H54 (cell line): ENCODE measurements at regions not wholly inside any gene's neighbourhood (a gene's known extent, or its start where the extent isn't known, plus 50 kb on each side); places are given as distances from the start of the nearest gene placed in this dataset.

Source experiments
- DNase-seq: peaks from one replicate; pipeline ENCODE4 v3.0.0; 2011; ENCODE audit warnings: low spot score, mixed read lengths; ENCODE audit not compliant: insufficient read length
- FAIRE-seq: peaks from 3 replicates; lab custom pipeline; 2011; peaks lifted over from hg19 to GRCh38; lab: Jason Lieb, UNC
- POLR2A ChIP-seq: IDR thresholded peaks from 2 replicates; pipeline ENCODE4 v1.6.1; 2011; ENCODE audit warnings: low read depth, mild to moderate bottlenecking, low read length

GRCh38 chr7:131170440-131171271, 157.0 kb upstream of the MKLN1 start:
- no peak for TF ChIP-seq POLR2A
- DNase-seq (no peak), FAIRE-seq (peak; percentile 33)

- peak; percentile 65 for FAIRE-seq
- TF ChIP-seq POLR2A: no peak
- DNase-seq: no peak
These were observed 154.4 kb upstream of the MKLN1 start for GRCh38 chr7:131173145-131173890.

- DNase-seq (no peak), FAIRE-seq (no peak)
- no peak for TF ChIP-seq POLR2A
These were observed 153.3 kb upstream of the MKLN1 start for GRCh38 chr7:131174391-131174790.

DNA sequence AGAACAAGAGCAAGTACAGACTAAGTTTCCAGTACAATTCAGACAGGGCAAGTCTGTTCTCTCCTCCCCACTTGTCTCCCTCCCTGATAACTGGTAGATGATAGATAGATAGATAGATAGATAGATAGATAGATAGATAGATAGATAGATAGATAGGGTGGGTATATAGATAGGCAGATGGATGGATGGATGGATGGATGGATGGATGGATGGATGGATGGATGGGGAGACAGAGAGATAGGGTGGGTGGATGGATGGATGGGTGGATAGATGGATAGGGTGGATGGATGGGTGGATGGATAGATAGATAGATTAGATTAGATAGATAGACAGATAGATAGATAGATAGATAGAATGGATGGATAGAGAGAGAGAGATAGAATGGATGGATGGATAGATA, 152.8 kb upstream of the MKLN1 start:
- no peak for TF ChIP-seq POLR2A
- FAIRE-seq: no peak
- no peak for DNase-seq

DNA sequence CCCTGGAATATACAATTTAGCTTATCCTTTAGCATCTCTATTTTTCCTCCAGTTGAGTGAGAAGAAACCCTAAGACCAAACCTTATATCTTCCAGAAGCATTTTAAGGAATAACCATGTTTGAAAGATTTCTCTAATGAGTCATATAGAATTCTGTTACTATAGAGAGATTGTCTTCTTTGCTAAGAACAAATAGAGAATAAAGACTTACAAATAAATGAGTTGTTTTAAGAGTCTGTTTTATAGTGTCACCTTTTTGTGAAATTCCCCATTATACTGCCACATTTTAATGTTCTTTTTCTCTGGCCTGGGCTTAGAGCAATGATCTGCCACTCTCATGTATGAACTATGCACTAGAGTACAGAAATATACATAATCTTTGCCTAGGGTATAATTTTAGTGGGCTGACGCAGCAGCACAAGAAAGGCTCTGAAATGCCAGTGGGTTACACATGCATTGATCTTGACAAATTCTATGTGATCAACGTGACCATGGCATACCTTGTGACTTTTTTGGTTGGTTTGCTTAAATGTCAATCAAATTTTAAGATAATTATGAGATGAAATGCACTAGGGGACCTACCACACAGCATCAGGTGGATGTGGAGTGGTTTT, 145.1 kb upstream of the MKLN1 start:
- TF ChIP-seq POLR2A: no peak
- no peak for DNase-seq
- no peak for FAIRE-seq

DNA sequence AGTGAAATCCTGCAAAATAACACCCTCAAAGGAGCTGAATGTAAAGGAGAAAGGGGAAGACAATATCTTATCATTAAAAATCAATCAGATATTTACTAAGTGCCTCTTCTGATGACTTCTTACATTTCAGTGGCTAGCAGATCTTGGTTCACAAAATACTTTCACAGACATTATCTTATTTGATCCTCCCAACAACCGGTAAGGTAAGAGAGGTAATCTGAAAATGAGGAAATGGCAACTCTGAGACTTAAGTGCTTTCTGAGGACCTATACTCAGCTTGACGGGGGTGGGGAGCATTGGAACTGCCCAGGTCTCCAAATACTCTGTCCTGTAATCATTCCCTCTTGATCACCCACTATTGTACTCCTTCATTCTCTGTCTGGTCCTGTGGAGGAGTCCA, 144.6 kb upstream of the MKLN1 start:
- FAIRE-seq (no peak), DNase-seq (no peak)
- TF ChIP-seq POLR2A: no peak

- no peak for TF ChIP-seq POLR2A
- no peak for FAIRE-seq
These were observed 144.0 kb upstream of the MKLN1 start for GRCh38 chr7:131183611-131184119.

GRCh38 chr7:131186816-131187215, 140.9 kb upstream of the MKLN1 start:
- TF ChIP-seq POLR2A: no peak
- no peak for DNase-seq
- FAIRE-seq: no peak

More at GRCh38 chr7:131183611-131184119, 144.0 kb upstream of the MKLN1 start:
- DNase-seq: no peak

GRCh38 chr7:131188367-131189339, 139.0 kb upstream of the MKLN1 start:
- peak; percentile 33 for DNase-seq
- TF ChIP-seq POLR2A: no peak
- peak; percentile 91 for FAIRE-seq

DNA sequence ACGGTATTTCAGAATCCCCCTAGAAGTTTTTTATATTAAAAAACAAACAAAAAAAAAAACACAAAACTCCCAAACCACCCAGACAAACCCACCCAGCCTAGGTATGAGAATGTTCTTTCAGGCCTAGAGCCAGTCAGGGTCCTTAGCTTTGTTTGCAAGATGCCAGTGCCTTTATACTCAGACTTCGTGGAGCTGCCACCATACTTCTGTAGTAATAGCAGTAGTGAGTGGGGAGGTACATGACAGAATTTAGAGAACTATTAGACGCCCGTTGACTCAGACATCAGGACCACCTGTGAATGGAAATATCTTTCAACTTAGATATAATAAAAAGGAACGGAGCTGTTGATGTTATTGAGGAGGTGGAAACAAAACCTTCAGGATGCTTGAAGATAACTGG, 138.2 kb upstream of the MKLN1 start:
- no peak for DNase-seq
- no peak for TF ChIP-seq POLR2A
- FAIRE-seq: no peak

- FAIRE-seq (no peak), DNase-seq (no peak)
- no peak for TF ChIP-seq POLR2A
These were observed 137.5 kb upstream of the MKLN1 start for GRCh38 chr7:131190146-131190545.

DNA sequence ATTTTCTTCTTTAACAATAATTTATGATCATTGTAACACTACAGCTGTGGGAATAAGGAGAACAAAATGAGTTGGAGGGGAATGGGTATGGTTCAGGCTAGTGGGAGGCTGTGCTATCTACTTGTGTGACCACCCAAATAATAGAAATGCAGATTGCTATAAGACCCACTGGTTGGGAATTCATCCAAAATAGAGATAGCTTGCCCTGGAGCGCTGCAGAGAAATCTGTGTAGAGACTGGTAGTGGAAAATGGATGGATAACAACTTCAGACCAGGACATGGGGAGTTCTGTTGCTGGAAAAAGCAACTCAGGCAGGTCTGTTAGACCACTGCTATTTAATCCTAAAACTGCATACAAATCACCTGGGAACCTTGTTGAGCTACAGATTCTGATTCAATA, 137.1 kb upstream of the MKLN1 start:
- FAIRE-seq (no peak), DNase-seq (no peak)
- TF ChIP-seq POLR2A: no peak
